ENCODE measurements at regions not wholly inside any gene's neighbourhood (a gene's known extent, or its start where the extent isn't known, plus 50 kb on each side); places are given as distances from the start of the nearest gene placed in this dataset.

DNA sequence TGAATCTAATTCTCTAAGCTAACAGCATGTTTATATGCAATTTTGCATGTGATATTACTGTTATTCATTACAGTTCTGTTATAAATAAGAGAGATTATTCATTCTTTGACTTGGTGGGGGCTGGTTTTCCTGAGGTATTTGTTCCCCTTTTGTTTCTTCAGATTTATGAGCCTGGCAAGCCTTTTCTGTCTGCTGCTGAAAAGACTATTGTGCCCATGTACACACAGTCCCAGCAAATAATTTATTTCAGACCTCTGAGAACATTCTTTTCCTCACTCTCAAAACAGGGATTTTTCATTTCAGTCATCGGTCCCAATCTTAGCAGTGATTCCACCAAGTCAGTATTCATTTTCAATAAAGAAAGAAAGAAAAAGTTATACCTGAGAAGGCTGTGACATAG, 716.8 kb downstream of the NSUN3 start:
- H3K4me1 ChIP-seq (ENCODE audit: insufficient read depth, low read length): no peaks in the 10 kb centered on the region
- H2AFZ ChIP-seq (ENCODE audit: low read length): no peak overlapping the region
- H3K79me2 ChIP-seq (ENCODE audit: low read length): no peaks in the 10 kb centered on the region
- POLR2A ChIA-PET (ENCODE audit: unreplicated experiment): no interaction called here
- no peaks in the 10 kb centered on the region for H3K36me3 ChIP-seq (ENCODE audit: low read depth, low read length)
- no peak overlapping the region for H3K27ac ChIP-seq (ENCODE audit: low read length)
- intact Hi-C loops (cut with micrococcal nuclease): loop anchor here (10.0 kb wide), 2 partner anchors 45 to 355 kb away; no protein-coding TSS in a partner anchor
- H3K9me2 ChIP-seq (replicated peaks; ENCODE audit: low read length): no peaks in the 10 kb centered on the region
- H3K4me2 ChIP-seq (ENCODE audit: low read length): no peak overlapping the region
- H3K9ac ChIP-seq (ENCODE audit: low read length): no peak overlapping the region
- H3K27me3 ChIP-seq (ENCODE audit: low read length): no peaks in the 10 kb centered on the region
- CTCF ChIA-PET: no interaction called here
- H3F3A ChIP-seq (ENCODE audit: low read length, unreplicated experiment): no peaks in the 10 kb centered on the region
- H3K9me3 ChIP-seq (ENCODE audit: low read length): no peaks in the 10 kb centered on the region
- TF ChIP-seq, protein P1, sequence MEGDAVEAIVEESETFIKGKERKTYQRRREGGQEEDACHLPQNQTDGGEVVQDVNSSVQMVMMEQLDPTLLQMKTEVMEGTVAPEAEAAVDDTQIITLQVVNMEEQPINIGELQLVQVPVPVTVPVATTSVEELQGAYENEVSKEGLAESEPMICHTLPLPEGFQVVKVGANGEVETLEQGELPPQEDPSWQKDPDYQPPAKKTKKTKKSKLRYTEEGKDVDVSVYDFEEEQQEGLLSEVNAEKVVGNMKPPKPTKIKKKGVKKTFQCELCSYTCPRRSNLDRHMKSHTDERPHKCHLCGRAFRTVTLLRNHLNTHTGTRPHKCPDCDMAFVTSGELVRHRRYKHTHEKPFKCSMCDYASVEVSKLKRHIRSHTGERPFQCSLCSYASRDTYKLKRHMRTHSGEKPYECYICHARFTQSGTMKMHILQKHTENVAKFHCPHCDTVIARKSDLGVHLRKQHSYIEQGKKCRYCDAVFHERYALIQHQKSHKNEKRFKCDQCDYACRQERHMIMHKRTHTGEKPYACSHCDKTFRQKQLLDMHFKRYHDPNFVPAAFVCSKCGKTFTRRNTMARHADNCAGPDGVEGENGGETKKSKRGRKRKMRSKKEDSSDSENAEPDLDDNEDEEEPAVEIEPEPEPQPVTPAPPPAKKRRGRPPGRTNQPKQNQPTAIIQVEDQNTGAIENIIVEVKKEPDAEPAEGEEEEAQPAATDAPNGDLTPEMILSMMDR (conservative IDR thresholded peaks at IDR 0.05; ENCODE audit: low read depth, low read length): no peak
- TF ChIP-seq EZH2 (IDR thresholded peaks at IDR 0.05; ENCODE audit: low read length, unreplicated experiment): no peak
- TF ChIP-seq EZH2phosphoT487 (IDR thresholded peaks at IDR 0.05; ENCODE audit: borderline replicate concordance, low read length): no peak
- no peaks in the 10 kb centered on the region for H4K20me1 ChIP-seq (ENCODE audit: low read length)
- ATAC-seq (no peak), DNase-seq (no peak)
- no peak overlapping the region for H3K4me3 ChIP-seq (ENCODE audit: low read length)
- BruUV-seq (replicated peaks): no TSS peak

DNA sequence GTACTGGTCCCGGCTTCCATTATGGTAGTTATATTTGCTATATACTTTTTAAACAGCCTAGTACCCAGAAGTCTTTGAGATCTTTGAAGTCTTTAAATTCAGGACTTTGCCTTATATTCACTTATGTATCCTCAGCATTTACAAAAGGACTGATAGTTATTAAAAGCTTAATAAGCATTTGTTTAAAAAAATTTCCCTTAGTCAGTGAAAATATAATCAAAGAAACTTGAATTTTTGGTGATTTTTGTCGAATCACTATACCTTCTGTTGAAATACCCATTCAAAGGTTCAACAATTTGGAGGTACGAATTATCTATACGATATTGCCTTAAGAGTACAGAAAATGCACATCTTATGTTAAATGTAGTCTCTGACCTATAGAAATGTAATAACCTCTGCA, 721.4 kb downstream of the NSUN3 start:
- BruUV-seq (replicated peaks): no TSS peak
- H3K36me3 ChIP-seq (ENCODE audit: low read depth, low read length): no peaks in the 10 kb centered on the region

DNA sequence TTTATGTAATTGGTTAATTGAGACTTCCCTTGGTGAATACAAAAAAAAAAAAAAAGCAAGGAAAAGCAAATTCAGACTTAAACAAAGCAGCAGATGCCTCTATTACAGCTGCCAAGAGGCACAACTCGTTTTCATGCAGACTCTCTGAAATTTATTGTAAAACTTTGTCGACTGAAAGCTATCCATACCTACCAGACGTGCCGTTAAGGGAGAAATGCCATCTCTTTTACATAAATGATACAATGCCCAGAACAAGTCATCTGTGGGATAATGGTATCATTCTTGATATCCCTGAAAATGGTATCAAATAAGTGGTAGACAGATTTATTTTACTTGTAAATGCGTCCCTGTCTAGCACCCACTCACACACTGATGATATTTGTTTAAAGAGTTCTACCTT, 724.2 kb downstream of the NSUN3 start:
- no peak for DNase-seq
- no peak overlapping the region for H2AFZ ChIP-seq (ENCODE audit: low read length)
- no peaks in the 10 kb centered on the region for H3K36me3 ChIP-seq (ENCODE audit: low read depth, low read length)
- no peaks in the 10 kb centered on the region for H3K27me3 ChIP-seq (ENCODE audit: low read length)
- no peak overlapping the region for H3K4me3 ChIP-seq (ENCODE audit: low read length)
- no TSS peak for BruUV-seq (replicated peaks)
- TF ChIP-seq EZH2phosphoT487 (IDR thresholded peaks at IDR 0.05; ENCODE audit: borderline replicate concordance, low read length) (no peak), EZH2 (IDR thresholded peaks at IDR 0.05; ENCODE audit: low read length, unreplicated experiment) (no peak)
- TF ChIP-seq, protein P1 (conservative IDR thresholded peaks at IDR 0.05; ENCODE audit: low read depth, low read length): no peak
- H3K9me3 ChIP-seq (ENCODE audit: low read length): no peaks in the 10 kb centered on the region
- ATAC-seq: no peak
- no peak overlapping the region for H3K4me2 ChIP-seq (ENCODE audit: low read length)
- ChIA-PET POLR2A (ENCODE audit: unreplicated experiment) (no interaction called here), CTCF (interaction anchor here (0.7 kb wide), 1 partner anchor 1264 kb away, joined by 5 read pairs; no protein-coding TSS in a partner anchor)
- H3K9ac ChIP-seq (ENCODE audit: low read length): no peak overlapping the region
- H3F3A ChIP-seq (ENCODE audit: low read length, unreplicated experiment): no peaks in the 10 kb centered on the region
- H3K27ac ChIP-seq (ENCODE audit: low read length): no peak overlapping the region
- no peaks in the 10 kb centered on the region for H4K20me1 ChIP-seq (ENCODE audit: low read length)
- H3K9me2 ChIP-seq (replicated peaks; ENCODE audit: low read length): no peaks in the 10 kb centered on the region
- intact Hi-C loops (cut with micrococcal nuclease): loop anchor here (10.0 kb wide), 2 partner anchors 52 to 348 kb away; no protein-coding TSS in a partner anchor
- H3K4me1 ChIP-seq (ENCODE audit: insufficient read depth, low read length): no peaks in the 10 kb centered on the region; the same call in 1 of the 2 replicates
- H3K79me2 ChIP-seq (ENCODE audit: low read length): no peaks in the 10 kb centered on the region

More for the DNA sequence above, 721.4 kb downstream of the NSUN3 start:
- Histone ChIP-seq H3K4me2 (ENCODE audit: low read length) (no peak overlapping the region), H2AFZ (ENCODE audit: low read length) (no peak overlapping the region), H3K4me1 (ENCODE audit: insufficient read depth, low read length) (no peaks in the 10 kb centered on the region; the same call in 1 of the 2 replicates), H3K79me2 (ENCODE audit: low read length) (no peaks in the 10 kb centered on the region), H3K27me3 (ENCODE audit: low read length) (no peaks in the 10 kb centered on the region), H4K20me1 (ENCODE audit: low read length) (no peaks in the 10 kb centered on the region), H3K9me3 (ENCODE audit: low read length) (no peaks in the 10 kb centered on the region), H3K4me3 (ENCODE audit: low read length) (no peak overlapping the region), H3K27ac (ENCODE audit: low read length) (no peak overlapping the region), H3K9me2 (replicated peaks; ENCODE audit: low read length) (no peaks in the 10 kb centered on the region), H3F3A (ENCODE audit: low read length, unreplicated experiment) (no peaks in the 10 kb centered on the region), H3K9ac (ENCODE audit: low read length) (no peak overlapping the region)
- TF ChIP-seq EZH2 (IDR thresholded peaks at IDR 0.05; ENCODE audit: low read length, unreplicated experiment) (no peak), EZH2phosphoT487 (IDR thresholded peaks at IDR 0.05; ENCODE audit: borderline replicate concordance, low read length) (no peak)
- TF ChIP-seq, protein P1 (conservative IDR thresholded peaks at IDR 0.05; ENCODE audit: low read depth, low read length): no peak
- DNase-seq: no peak
- ATAC-seq: no peak
- CTCF ChIA-PET: no interaction called here
- POLR2A ChIA-PET (ENCODE audit: unreplicated experiment): no interaction called here
- intact Hi-C loops (cut with micrococcal nuclease): loop anchor here (10.0 kb wide), 2 partner anchors 49 to 351 kb away; no protein-coding TSS in a partner anchor

Data from PC-3 (cell line).